PC-3 (cell line): ENCODE measurements at regions not wholly inside any gene's neighbourhood (a gene's known extent, or its start where the extent isn't known, plus 50 kb on each side); places are given as distances from the start of the nearest gene placed in this dataset.

ENCODE experiments used
- ATAC-seq: fragments of 200-7000 bp; cut with Tn5 transposase; 2 replicates; pipeline ENCODE4 v1.9.1; 2020; ENCODE audit warnings: mild to moderate bottlenecking, moderate library complexity
- BruUV-seq: library from RNA; stranded (reverse); fragments of 400-500 nt; replicated peaks from 2 replicates; lab custom pipeline; 2021; lab: Mats Ljungman, UMichigan
- CTCF ChIA-PET: fragments of 300-600 bp; sonication (Branson Sonifier 250); formaldehyde crosslinking; loops from one replicate; lab custom pipeline; 2022; ENCODE audit warnings: antibody characterized with exemption; lab: Charles Lee
- POLR2A ChIA-PET: fragments of 300-600 bp; sonication (Branson Sonifier 250); formaldehyde crosslinking; loops from one replicate; lab custom pipeline; 2022; ENCODE audit warnings: antibody characterized with exemption; ENCODE audit not compliant: unreplicated experiment; lab: Charles Lee
- DNase-seq: peaks from one replicate; pipeline ENCODE4 v3.0.0-alpha.2; 2015
- H2AFZ ChIP-seq: fragments of 300-600 bp; sonication (generic); 2 replicates; pipeline ENCODE4 v1.6.0; 2016; ENCODE audit warnings: antibody characterized with exemption, low read length
- H3F3A ChIP-seq: fragments of 300-600 bp; sonication (generic); one replicate; pipeline ENCODE4 v1.6.0; 2017; ENCODE audit warnings: antibody characterized with exemption, low read length, control low read depth, mild to moderate bottlenecking; ENCODE audit not compliant: unreplicated experiment
- H3K27ac ChIP-seq: fragments of 300-600 bp; sonication (generic); 2 replicates; pipeline ENCODE4 v1.5.1; 2016; ENCODE audit warnings: mild to moderate bottlenecking, low read length
- H3K27me3 ChIP-seq: fragments of 300-600 bp; sonication (generic); 2 replicates; pipeline ENCODE4 v1.6.1; 2016; ENCODE audit warnings: low read length, mixed read lengths
- H3K36me3 ChIP-seq: fragments of 300-600 bp; sonication (generic); 2 replicates; pipeline ENCODE4 v1.6.1; 2016; ENCODE audit warnings: low read depth, mixed run types, low read length, mixed read lengths
- H3K4me1 ChIP-seq: fragments of 300-600 bp; sonication (generic); 2 replicates; pipeline ENCODE4 v1.5.1; 2016; ENCODE audit warnings: low read length; ENCODE audit not compliant: insufficient read depth
- H3K4me2 ChIP-seq: fragments of 300-600 bp; sonication (generic); 2 replicates; pipeline ENCODE4 v1.6.0; 2016; ENCODE audit warnings: low read length
- H3K4me3 ChIP-seq: fragments of 300-600 bp; sonication (generic); 2 replicates; pipeline ENCODE4 v1.5.1; 2016; ENCODE audit warnings: mild to moderate bottlenecking, low read length, mixed read lengths
- H3K79me2 ChIP-seq: fragments of 300-600 bp; sonication (generic); 2 replicates; pipeline ENCODE4 v1.6.1; 2017; ENCODE audit warnings: low read length, mixed read lengths
- H3K9ac ChIP-seq: fragments of 300-600 bp; sonication (generic); 2 replicates; pipeline ENCODE4 v1.6.0; 2016; ENCODE audit warnings: mild to moderate bottlenecking, low read length
- H3K9me2 ChIP-seq: fragments of 300-600 bp; sonication (generic); replicated peaks from 2 replicates; pipeline ENCODE4 v1.6.1; 2016; ENCODE audit warnings: mixed run types, low read length, mixed read lengths
- H3K9me3 ChIP-seq: fragments of 300-600 bp; sonication (generic); 2 replicates; pipeline ENCODE4 v1.6.1; 2016; ENCODE audit warnings: low read length, mixed read lengths
- H4K20me1 ChIP-seq: fragments of 300-600 bp; sonication (generic); 2 replicates; pipeline ENCODE4 v1.6.1; 2016; ENCODE audit warnings: low read length, mixed read lengths
- EZH2 ChIP-seq: fragments of 300-600 bp; sonication (generic); IDR thresholded peaks from one replicate; pipeline ENCODE4 v1.6.1; 2017; ENCODE audit warnings: antibody characterized with exemption, mild to moderate bottlenecking, low read length; ENCODE audit not compliant: unreplicated experiment
- EZH2phosphoT487 ChIP-seq: fragments of 300-600 bp; sonication (generic); IDR thresholded peaks from 2 replicates; pipeline ENCODE4 v1.6.1; 2018; ENCODE audit warnings: mild to moderate bottlenecking, antibody characterized with exemption, low read length, borderline replicate concordance
- intact Hi-C: fragments of 100-400 bp; cut with micrococcal nuclease; formaldehyde crosslinking; loops from 2 replicates; pipeline ENCODE4 v1.9.0; 2023
- TF ChIP-seq, protein P1 (sequence below): fragments of 300-600 bp; sonication (generic); conservative IDR thresholded peaks from 2 replicates; pipeline ENCODE4 v1.5.1; 2017; ENCODE audit warnings: antibody characterized with exemption, low read depth, mild to moderate bottlenecking, low read length

DNA sequence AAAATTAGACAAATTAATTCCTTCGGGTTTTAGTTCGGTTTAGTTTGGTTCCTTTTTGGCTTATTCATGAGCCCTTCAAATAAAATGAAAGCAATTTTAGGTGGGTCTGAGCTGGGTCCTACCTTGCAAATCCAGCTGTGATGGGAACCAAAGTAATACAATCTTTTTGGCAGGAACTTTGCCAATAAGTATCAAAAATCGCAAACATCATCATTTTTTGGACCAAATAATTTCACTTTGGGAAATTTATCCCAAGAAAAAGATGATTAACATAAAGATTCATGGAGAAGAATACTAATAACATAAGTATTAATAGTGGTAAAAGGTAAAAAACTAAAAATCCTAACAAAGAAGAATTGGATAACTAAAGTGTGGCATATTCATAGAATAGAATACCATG is 67.8 kb upstream of the MYOCD start:
- POLR2A ChIA-PET, result no interaction called here
- no TSS peak for BruUV-seq
- no peaks in the 10 kb centered on the region for H3K79me2 ChIP-seq

DNA sequence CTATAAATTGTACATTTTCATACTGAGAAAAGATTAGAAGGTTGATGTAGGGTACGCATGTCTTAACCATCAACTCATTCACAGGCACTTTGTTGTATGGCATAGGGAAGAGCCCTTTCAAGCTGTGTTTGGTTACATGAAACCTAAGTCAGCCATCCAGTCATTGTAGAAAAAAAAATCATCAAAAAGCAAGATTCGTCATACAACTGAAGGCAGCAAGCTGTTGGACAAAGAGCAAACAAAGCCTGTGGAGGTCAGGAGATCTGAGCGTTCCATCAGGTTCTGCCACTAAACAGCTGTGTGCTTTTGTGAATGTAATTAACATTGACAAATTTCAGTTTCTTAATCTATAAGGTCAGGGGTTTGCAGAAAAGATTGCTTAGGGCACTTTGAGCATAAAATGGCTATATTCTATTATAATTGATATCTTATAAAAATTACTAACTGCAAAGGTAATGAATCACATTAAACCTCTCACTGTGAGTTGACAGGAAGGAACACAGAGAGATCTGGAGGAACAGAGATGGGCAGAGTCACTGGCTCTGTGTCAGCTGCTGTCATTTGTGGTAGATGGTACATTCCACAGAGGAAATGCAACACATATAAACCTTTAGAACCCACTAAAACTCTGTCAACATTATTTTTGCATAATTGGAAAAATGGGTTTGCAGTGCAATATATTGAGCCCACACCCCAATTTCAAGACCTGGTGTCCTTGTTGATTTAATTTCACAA is 66.3 kb upstream of the MYOCD start:
- Histone ChIP-seq H3K9me3 (no peaks in the 10 kb centered on the region), H3K27me3 (no peaks in the 10 kb centered on the region; the same call in 1 of the 2 replicates), H2AFZ (no peak overlapping the region), H3K9me2 (no peaks in the 10 kb centered on the region), H3K36me3 (no peaks in the 10 kb centered on the region), H3K27ac (no peak overlapping the region), H3K79me2 (no peaks in the 10 kb centered on the region), H4K20me1 (no peaks in the 10 kb centered on the region), H3K4me2 (no peak overlapping the region), H3F3A (no peaks in the 10 kb centered on the region), H3K4me1 (no peaks in the 10 kb centered on the region), H3K9ac (no peak overlapping the region), H3K4me3 (no peak overlapping the region)
- ChIA-PET CTCF (no interaction called here), POLR2A (no interaction called here)
- DNase-seq (no peak), ATAC-seq (no peak)
- BruUV-seq, result no TSS peak
- no peak for TF ChIP-seq EZH2
- TF ChIP-seq, protein P1, sequence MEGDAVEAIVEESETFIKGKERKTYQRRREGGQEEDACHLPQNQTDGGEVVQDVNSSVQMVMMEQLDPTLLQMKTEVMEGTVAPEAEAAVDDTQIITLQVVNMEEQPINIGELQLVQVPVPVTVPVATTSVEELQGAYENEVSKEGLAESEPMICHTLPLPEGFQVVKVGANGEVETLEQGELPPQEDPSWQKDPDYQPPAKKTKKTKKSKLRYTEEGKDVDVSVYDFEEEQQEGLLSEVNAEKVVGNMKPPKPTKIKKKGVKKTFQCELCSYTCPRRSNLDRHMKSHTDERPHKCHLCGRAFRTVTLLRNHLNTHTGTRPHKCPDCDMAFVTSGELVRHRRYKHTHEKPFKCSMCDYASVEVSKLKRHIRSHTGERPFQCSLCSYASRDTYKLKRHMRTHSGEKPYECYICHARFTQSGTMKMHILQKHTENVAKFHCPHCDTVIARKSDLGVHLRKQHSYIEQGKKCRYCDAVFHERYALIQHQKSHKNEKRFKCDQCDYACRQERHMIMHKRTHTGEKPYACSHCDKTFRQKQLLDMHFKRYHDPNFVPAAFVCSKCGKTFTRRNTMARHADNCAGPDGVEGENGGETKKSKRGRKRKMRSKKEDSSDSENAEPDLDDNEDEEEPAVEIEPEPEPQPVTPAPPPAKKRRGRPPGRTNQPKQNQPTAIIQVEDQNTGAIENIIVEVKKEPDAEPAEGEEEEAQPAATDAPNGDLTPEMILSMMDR, result no peak
- no peak for TF ChIP-seq EZH2phosphoT487
- intact Hi-C loops, result no loop called here

More for the DNA sequence above, 67.8 kb upstream of the MYOCD start:
- Histone ChIP-seq H4K20me1 (no peaks in the 10 kb centered on the region), H3K4me1 (no peaks in the 10 kb centered on the region), H3K4me2 (no peak overlapping the region), H3K27ac (no peak overlapping the region), H3K36me3 (no peaks in the 10 kb centered on the region), H2AFZ (no peak overlapping the region), H3K27me3 (no peaks in the 10 kb centered on the region; the same call in 1 of the 2 replicates), H3K4me3 (no peak overlapping the region), H3K9ac (no peak overlapping the region), H3K9me2 (no peaks in the 10 kb centered on the region), H3K9me3 (no peaks in the 10 kb centered on the region; the same call in 1 of the 2 replicates), H3F3A (no peaks in the 10 kb centered on the region)
- CTCF ChIA-PET, result no interaction called here
- ATAC-seq (no peak), DNase-seq (no peak)
- intact Hi-C loops, result no loop called here
- TF ChIP-seq, protein P1, result no peak
- no peak for TF ChIP-seq EZH2phosphoT487
- no peak for TF ChIP-seq EZH2

DNA sequence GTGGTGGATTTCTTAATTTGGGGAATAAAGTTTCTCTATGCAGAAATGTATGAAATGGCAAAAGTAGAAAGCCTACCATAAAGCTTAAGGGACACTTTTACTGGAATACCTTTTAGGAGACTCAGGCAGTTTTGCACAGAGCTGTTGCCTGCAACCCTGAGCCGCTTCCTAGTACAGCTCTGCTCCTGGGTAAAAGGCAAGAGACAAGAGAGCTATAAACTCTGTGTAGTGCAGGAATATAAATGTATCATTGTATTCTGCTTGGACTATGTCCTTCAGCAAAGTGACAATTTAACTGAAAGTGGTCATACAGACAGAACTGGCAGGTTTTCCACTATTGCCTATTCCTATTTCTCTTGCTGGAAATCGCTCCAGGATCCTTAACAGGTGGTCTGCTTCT is 65.3 kb upstream of the MYOCD start:
- Histone ChIP-seq H3K9me2 (no peaks in the 10 kb centered on the region), H3K79me2 (no peaks in the 10 kb centered on the region), H3K9me3 (no peaks in the 10 kb centered on the region), H2AFZ (no peak overlapping the region), H3K36me3 (no peaks in the 10 kb centered on the region), H3K27ac (no peak overlapping the region), H3K4me1 (no peaks in the 10 kb centered on the region), H3K27me3 (no peaks in the 10 kb centered on the region), H3F3A (no peaks in the 10 kb centered on the region), H3K4me2 (no peak overlapping the region), H3K9ac (no peak overlapping the region), H4K20me1 (no peaks in the 10 kb centered on the region), H3K4me3 (no peak overlapping the region)
- CTCF ChIA-PET, result no interaction called here
- no TSS peak for BruUV-seq
- no peak for TF ChIP-seq EZH2
- TF ChIP-seq EZH2phosphoT487, result no peak
- POLR2A ChIA-PET, result no interaction called here
- intact Hi-C loops, result no loop called here
- ATAC-seq, result no peak
- no peak for DNase-seq
